Esophagus squamous epithelium (tissue), 4 donors: ENCODE measurements at regions not wholly inside any gene's neighbourhood (a gene's known extent, or its start where the extent isn't known, plus 50 kb on each side); places are given as distances from the start of the nearest gene placed in this dataset.

Experiments used
- POLR2A ChIP-seq, 4 donors: fragments of 450-650 bp; IDR thresholded peaks; one replicate each; pipeline ENCODE4 v1.6.1; 2017; ENCODE audit warnings: antibody characterized with exemption in 4 of 4, mild to moderate bottlenecking in 4 of 4, moderate library complexity in 3 of 4
- TF ChIP-seq, protein P1 (sequence below), 6 experiments: fragments of 450-650 bp in 4 of 6; fragments of 200-600 bp in 2 of 6; sonication (generic) in 2 of 6; IDR thresholded peaks; one replicate each; pipeline ENCODE4 v1.5.1; 2016 to 2019; ENCODE audit warnings: antibody characterized with exemption in 6 of 6, mild to moderate bottlenecking in 4 of 6, moderate library complexity in 4 of 6

DNA sequence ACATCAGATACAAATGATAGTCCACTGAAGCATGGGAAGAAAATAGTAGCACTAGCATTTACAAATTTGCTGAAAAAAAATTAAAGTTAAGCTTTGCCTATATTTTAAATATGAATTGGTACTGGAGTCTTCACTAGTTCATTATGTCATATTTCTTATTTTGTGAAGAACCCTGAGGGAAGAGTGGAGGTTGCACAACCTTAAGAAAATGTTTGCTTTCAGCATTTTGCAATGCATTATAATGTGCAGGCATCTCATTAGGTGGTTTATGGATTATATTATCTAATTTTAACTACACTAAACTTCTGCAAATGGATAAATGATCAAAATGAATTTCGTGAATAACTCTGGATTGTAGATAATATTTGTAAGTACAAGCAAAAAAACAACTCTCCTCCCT is 390.8 kb upstream of the HS3ST5 start:
- no peak for TF ChIP-seq POLR2A (IDR thresholded peaks at IDR 0.05)
- TF ChIP-seq, protein P1, sequence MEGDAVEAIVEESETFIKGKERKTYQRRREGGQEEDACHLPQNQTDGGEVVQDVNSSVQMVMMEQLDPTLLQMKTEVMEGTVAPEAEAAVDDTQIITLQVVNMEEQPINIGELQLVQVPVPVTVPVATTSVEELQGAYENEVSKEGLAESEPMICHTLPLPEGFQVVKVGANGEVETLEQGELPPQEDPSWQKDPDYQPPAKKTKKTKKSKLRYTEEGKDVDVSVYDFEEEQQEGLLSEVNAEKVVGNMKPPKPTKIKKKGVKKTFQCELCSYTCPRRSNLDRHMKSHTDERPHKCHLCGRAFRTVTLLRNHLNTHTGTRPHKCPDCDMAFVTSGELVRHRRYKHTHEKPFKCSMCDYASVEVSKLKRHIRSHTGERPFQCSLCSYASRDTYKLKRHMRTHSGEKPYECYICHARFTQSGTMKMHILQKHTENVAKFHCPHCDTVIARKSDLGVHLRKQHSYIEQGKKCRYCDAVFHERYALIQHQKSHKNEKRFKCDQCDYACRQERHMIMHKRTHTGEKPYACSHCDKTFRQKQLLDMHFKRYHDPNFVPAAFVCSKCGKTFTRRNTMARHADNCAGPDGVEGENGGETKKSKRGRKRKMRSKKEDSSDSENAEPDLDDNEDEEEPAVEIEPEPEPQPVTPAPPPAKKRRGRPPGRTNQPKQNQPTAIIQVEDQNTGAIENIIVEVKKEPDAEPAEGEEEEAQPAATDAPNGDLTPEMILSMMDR (IDR thresholded peaks at IDR 0.05) = no peak
